Endodermal cell (in vitro differentiated cells): ENCODE measurements at regions not wholly inside any gene's neighbourhood (a gene's known extent, or its start where the extent isn't known, plus 50 kb on each side); places are given as distances from the start of the nearest gene placed in this dataset.

Experiments
- DNase-seq: peaks from one replicate; pipeline ENCODE4 v3.0.0-alpha.2; 2017
- H3K27ac ChIP-seq: 2 replicates; pipeline ENCODE4 v1.5.1; 2013; ENCODE audit warnings: mild to moderate bottlenecking, low read depth, low read length, moderate library complexity
- H3K27me3 ChIP-seq: 2 replicates; pipeline ENCODE4 v1.6.1; 2013; ENCODE audit warnings: mild to moderate bottlenecking, low read length, moderate library complexity; ENCODE audit not compliant: insufficient read depth, control insufficient read depth, poor library complexity, severe bottlenecking
- H3K36me3 ChIP-seq: 2 replicates; pipeline ENCODE4 v1.7.0; 2013; ENCODE audit warnings: mild to moderate bottlenecking, low read length, moderate library complexity; ENCODE audit not compliant: control insufficient read depth, insufficient read depth
- H3K4me1 ChIP-seq: one replicate; pipeline ENCODE4 v1.7.0; 2013; ENCODE audit warnings: low read length; ENCODE audit not compliant: control insufficient read depth, insufficient read depth
- H3K4me3 ChIP-seq: 2 replicates; pipeline ENCODE4 v1.5.1; 2013; ENCODE audit warnings: mild to moderate bottlenecking, low read length, moderate library complexity
- H3K9ac ChIP-seq: 2 replicates; pipeline ENCODE4 v1.6.1; 2013; ENCODE audit warnings: mild to moderate bottlenecking, low read length, moderate library complexity; ENCODE audit not compliant: poor library complexity, severe bottlenecking; ENCODE audit errors: extremely low read depth
- H3K9me3 ChIP-seq: 2 replicates; pipeline ENCODE4 v1.6.1; 2013; ENCODE audit warnings: mild to moderate bottlenecking, low read length, moderate library complexity; ENCODE audit not compliant: control insufficient read depth
- H3K27ac Mint-ChIP-seq: 2 replicates; pipeline ENCODE4 v1.8.0; 2020; ENCODE audit warnings: mixed read lengths
- H3K27me3 Mint-ChIP-seq: 2 replicates; pipeline ENCODE4 v1.8.0; 2021; ENCODE audit warnings: mild to moderate bottlenecking, mixed read lengths; ENCODE audit not compliant: insufficient read depth
- H3K36me3 Mint-ChIP-seq: 2 replicates; pipeline ENCODE4 v1.8.0; 2020; ENCODE audit warnings: low read depth, mixed read lengths
- H3K4me1 Mint-ChIP-seq: 2 replicates; pipeline ENCODE4 v1.8.0; 2020; ENCODE audit warnings: mixed read lengths
- H3K4me3 Mint-ChIP-seq: 2 replicates; pipeline ENCODE4 v1.8.0; 2020; ENCODE audit warnings: mild to moderate bottlenecking, moderate library complexity, mixed read lengths
- H3K9me3 Mint-ChIP-seq: 2 replicates; pipeline ENCODE4 v1.8.0; 2020; ENCODE audit warnings: mild to moderate bottlenecking, mixed read lengths
- WGBS, 2 experiments: methylation state at CpG; one replicate each; pipeline versions ENCODE4 v1.1.5 to v1.1.7; 2013; ENCODE audit warnings: missing lambda C conversion rate in 2 of 2, mixed read lengths in 1 of 2; ENCODE audit not compliant: insufficient coverage in 1 of 2, insufficient read length in 1 of 2; 5-methylcytosine and 5-hydroxymethylcytosine counted together
- TF ChIP-seq, protein P1 (sequence below): fragments of 200-600 bp; sonication (generic); conservative IDR thresholded peaks from 2 replicates; pipeline ENCODE4 v1.5.0; 2021; ENCODE audit warnings: antibody characterized with exemption, mild to moderate bottlenecking

DNA sequence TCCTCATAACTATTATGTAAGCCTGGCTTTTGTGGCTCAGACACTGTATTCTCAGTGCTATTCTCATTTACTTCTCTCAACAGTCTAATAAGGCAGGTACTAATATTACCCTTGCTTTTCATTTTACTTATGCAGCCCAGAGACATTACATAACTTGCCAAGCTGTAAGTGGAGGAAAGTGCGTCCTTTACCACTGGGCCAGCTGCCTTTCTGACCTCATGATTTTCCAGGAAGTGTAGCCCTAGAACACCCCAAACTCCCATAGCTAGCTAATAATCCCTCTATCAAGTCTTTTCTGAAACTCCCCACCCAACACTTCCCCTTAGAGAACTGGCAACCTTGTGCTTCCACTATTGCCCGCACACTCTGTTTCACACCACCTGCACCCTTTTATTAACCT is 192.9 kb upstream of the HMHB1 start:
- DNase-seq, result no peak
- Histone ChIP-seq H3K9me3 (peaks cover 10% of the 10 kb centered on the region), H3K36me3 (no peaks in the 10 kb centered on the region), H3K4me1 (no peaks in the 10 kb centered on the region), H3K27me3 (no peaks in the 10 kb centered on the region), H3K9ac (no peak overlapping the region), H3K4me3 (no peak overlapping the region), H3K27ac (no peak overlapping the region)
- H3K4me3 Mint-ChIP-seq, result no peak overlapping the region
- TF ChIP-seq, protein P1, sequence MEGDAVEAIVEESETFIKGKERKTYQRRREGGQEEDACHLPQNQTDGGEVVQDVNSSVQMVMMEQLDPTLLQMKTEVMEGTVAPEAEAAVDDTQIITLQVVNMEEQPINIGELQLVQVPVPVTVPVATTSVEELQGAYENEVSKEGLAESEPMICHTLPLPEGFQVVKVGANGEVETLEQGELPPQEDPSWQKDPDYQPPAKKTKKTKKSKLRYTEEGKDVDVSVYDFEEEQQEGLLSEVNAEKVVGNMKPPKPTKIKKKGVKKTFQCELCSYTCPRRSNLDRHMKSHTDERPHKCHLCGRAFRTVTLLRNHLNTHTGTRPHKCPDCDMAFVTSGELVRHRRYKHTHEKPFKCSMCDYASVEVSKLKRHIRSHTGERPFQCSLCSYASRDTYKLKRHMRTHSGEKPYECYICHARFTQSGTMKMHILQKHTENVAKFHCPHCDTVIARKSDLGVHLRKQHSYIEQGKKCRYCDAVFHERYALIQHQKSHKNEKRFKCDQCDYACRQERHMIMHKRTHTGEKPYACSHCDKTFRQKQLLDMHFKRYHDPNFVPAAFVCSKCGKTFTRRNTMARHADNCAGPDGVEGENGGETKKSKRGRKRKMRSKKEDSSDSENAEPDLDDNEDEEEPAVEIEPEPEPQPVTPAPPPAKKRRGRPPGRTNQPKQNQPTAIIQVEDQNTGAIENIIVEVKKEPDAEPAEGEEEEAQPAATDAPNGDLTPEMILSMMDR, result no peak
- H3K27me3 Mint-ChIP-seq, result peaks cover 23% of the 10 kb centered on the region
- H3K4me1 Mint-ChIP-seq, result peaks cover 9% of the 10 kb centered on the region
- H3K9me3 Mint-ChIP-seq, result no peaks in the 10 kb centered on the region
- no peak overlapping the region for H3K27ac Mint-ChIP-seq
- H3K36me3 Mint-ChIP-seq, result no peaks in the 10 kb centered on the region
- 91 to 95% methylated on average over 1 to 2 of the region's 2 CpGs for WGBS, 2 experiments

DNA sequence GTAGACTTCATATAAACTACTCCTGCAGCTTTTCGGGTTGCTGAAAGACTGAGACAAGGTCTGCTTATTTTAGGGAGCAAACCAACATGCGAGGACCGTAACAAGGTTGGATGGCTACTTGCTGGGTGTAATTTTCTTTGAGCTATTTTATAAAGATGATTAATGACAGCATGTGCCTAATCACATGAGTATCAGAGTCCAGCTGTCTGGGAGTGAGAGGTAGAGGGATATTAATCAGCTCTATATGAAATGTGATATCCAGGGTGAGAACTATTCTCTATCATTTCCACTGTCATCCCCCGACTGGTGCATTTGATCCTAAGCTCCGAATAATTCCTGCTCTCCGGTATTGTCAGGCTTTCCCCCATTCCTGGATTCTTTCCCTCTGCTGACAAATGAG is 193.8 kb upstream of the HMHB1 start:
- peaks cover 12% of the 10 kb centered on the region for H3K4me1 Mint-ChIP-seq
- no peaks in the 10 kb centered on the region for H3K36me3 Mint-ChIP-seq
- H3K4me3 ChIP-seq, result no peak overlapping the region
- H3K27me3 ChIP-seq, result no peaks in the 10 kb centered on the region
- no peaks in the 10 kb centered on the region for H3K36me3 ChIP-seq
- WGBS, 2 experiments, result 94 to 98% methylated on average over 5 to 6 of the region's 6 CpGs
- no peak overlapping the region for H3K27ac Mint-ChIP-seq
- no peaks in the 10 kb centered on the region for H3K9me3 Mint-ChIP-seq
- H3K9me3 ChIP-seq, result peaks cover 10% of the 10 kb centered on the region
- H3K4me1 ChIP-seq, result no peaks in the 10 kb centered on the region
- no peak for DNase-seq
- no peak overlapping the region for H3K4me3 Mint-ChIP-seq
- TF ChIP-seq, protein P1, result no peak
- H3K27me3 Mint-ChIP-seq, result peaks cover 23% of the 10 kb centered on the region
- no peak overlapping the region for H3K9ac ChIP-seq
- no peak overlapping the region for H3K27ac ChIP-seq

DNA sequence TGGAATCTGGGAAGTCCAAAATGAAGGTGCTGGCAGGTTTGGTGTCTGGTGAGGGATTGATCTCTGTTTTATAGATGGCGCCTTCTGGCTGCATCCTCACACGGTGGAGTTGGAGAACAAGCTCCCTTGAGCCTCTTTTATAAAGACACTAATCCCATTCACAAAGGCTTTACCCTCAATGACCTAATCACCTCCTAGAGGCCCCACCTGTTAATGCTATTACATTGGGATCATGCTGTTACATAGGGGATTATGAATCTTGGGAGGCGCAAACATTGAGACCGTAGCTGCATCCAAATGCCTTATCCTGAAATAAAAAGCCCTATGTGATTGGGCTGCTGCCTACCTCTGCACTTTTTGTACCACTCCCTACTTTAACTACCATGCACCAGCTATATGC is 197.1 kb upstream of the HMHB1 start:
- H3K27me3 ChIP-seq, result no peaks in the 10 kb centered on the region
- peaks cover 1% of the 10 kb centered on the region for H3K9me3 Mint-ChIP-seq
- no peak overlapping the region for H3K9ac ChIP-seq
- TF ChIP-seq, protein P1, result no peak
- H3K4me1 ChIP-seq, result no peaks in the 10 kb centered on the region
- no peak overlapping the region for H3K4me3 ChIP-seq
- H3K9me3 ChIP-seq, result peaks cover 10% of the 10 kb centered on the region
- no peak for DNase-seq
- H3K4me3 Mint-ChIP-seq, result no peak overlapping the region
- peaks cover 23% of the 10 kb centered on the region for H3K27me3 Mint-ChIP-seq
- H3K27ac ChIP-seq, result no peak overlapping the region
- peaks cover 12% of the 10 kb centered on the region for H3K4me1 Mint-ChIP-seq
- WGBS, 2 experiments, result 73 to 100% methylated on average over 1 to 4 of the region's 4 CpGs
- H3K27ac Mint-ChIP-seq, result no peak overlapping the region
- no peaks in the 10 kb centered on the region for H3K36me3 ChIP-seq
- H3K36me3 Mint-ChIP-seq, result peaks cover 1% of the 10 kb centered on the region
